GM12873 (cell line): ENCODE measurements at regions not wholly inside any gene's neighbourhood (a gene's known extent, or its start where the extent isn't known, plus 50 kb on each side); places are given as distances from the start of the nearest gene placed in this dataset.

ENCODE experiments used
- TF ChIP-seq, protein P1 (sequence below): IDR thresholded peaks from 2 replicates; pipeline ENCODE4 v1.5.1; 2012; ENCODE audit warnings: low read depth, mild to moderate bottlenecking, moderate library complexity, low read length, control low read depth; ENCODE audit not compliant: insufficient read depth; ENCODE audit errors: missing control alignments

DNA sequence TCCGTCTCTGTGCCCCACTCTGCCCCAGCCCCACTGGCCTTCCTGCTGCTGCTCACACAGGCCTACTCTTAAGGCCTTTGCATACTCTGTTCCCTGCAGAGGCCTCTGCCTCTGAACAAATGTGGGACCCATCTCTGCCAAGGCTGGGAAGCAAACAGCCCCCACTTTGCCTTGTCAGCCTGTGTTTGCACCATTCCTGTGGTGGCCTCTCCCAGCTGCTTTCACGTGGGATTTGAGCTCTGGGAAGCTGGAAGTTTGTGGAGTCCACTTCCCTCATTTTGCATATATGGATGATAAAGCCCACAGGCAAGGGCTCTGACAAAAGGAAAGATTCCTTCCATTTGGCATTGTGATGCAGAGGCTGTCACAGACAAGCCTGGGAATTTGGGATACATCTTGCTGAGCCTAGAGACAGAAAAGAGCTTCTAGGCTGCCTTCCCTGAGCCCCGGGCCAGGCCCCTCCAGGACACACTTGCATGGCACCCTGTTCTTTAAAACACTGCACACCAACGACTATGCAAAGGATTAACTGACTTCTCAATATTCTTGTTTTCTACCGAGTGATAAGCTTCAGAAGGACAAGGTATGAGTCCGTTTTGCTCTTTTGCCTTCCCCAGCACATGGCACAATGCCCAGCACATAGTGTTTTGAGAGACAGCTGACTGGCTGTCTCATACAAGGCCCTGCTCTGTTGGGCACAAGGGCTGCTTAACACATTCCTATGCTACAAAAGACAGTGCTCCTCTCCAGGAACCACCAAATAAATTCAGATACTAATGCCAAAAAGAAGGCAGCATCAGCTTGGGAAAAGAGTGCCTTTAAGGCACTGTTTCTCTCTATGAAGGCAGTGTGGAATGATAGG is 120.7 kb upstream of the TOPAZ1 start:
- TF ChIP-seq, protein P1, sequence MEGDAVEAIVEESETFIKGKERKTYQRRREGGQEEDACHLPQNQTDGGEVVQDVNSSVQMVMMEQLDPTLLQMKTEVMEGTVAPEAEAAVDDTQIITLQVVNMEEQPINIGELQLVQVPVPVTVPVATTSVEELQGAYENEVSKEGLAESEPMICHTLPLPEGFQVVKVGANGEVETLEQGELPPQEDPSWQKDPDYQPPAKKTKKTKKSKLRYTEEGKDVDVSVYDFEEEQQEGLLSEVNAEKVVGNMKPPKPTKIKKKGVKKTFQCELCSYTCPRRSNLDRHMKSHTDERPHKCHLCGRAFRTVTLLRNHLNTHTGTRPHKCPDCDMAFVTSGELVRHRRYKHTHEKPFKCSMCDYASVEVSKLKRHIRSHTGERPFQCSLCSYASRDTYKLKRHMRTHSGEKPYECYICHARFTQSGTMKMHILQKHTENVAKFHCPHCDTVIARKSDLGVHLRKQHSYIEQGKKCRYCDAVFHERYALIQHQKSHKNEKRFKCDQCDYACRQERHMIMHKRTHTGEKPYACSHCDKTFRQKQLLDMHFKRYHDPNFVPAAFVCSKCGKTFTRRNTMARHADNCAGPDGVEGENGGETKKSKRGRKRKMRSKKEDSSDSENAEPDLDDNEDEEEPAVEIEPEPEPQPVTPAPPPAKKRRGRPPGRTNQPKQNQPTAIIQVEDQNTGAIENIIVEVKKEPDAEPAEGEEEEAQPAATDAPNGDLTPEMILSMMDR, result no peak

DNA sequence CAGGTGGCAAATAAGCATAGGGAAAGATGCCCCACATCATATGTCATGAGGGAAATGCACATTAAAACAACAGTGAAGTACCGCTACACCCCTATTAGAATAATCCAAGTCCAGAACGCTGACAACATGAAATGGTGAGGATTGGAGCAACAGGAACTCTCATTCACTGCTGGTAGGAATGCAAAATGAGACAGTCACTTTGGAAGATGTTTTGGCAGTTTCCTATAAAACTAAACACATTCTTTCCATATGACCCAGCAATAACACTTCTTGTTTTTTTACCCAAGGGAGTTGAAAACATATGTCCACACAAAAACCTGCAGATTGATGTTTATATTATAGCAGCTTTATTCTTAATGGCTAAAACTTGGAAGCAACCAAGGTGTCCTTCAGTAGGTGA is 116.4 kb upstream of the TOPAZ1 start:
- TF ChIP-seq, protein P1, result no peak

DNA sequence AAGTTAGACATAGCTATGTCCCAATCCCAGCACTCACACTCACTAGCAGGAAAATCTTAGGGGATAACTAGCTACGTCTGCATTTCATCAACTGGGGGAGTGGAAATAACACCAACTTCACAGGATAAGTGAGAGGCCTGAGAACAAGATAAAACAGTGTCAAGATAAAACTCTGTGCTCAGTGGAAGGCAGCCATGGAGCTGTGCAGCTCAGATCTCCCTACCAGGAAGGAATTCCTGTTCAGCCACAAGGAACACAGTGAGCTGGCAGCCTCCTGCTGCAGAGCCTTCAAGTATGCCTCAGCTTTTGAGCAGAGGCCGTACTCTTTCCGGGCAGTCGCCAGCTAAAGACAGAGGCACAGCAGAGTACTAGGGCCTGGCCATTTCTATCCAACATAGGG is 115.8 kb upstream of the TOPAZ1 start:
- TF ChIP-seq, protein P1, result no peak

DNA sequence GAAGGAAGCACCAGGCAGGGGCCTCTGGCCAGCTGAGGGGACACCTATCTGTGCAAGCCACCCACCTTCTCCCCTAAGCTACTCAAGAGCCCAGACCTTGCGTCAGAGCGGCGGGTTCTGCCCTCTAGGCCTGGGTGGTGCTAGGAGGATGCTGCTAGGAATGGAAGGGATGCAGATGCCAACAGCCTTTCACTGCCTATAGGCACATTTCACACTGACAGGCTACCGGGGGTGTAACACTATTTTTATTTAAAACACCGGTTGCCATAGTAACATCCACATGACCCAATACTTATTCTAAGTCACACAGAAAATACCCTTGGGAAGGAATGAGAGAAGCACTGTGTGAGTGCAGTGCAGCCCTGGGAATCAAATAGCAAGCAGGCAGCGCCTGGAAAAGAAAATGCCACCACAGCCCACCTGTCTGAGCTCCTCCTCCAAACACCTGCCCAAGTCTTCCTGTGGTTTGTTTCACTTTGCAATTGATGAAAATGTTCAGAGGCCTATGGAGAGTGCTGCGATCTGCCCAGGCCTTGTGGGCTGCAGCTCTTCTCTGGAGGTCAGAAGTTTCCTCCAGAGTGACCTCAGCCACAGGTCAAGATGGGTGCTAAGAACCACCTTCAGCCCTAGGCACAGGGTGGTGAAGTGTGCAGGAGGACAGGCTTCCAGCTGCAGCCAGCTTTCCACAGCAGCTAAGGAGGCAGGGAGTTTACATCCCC is 113.5 kb upstream of the TOPAZ1 start:
- TF ChIP-seq, protein P1, result no peak

DNA sequence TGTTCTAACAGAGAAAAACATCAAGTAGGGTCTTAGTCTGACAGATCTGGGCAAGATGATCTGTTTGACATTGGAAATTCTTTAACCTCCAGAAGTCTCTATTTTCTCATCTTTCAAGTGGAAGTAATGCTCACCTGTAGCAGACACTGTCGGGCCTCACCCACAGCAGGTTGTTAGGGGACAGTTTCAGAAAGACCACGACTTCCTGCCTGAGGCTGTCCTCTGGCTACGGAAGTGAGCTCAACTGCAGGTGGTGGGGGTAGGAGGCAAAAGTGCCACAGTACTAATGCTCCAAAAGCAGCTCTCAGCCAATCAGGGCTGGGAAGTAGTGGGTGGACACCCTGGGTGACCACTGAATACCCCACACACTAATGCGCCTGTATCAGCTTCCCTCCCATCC is 111.4 kb upstream of the TOPAZ1 start:
- TF ChIP-seq, protein P1, result no peak

DNA sequence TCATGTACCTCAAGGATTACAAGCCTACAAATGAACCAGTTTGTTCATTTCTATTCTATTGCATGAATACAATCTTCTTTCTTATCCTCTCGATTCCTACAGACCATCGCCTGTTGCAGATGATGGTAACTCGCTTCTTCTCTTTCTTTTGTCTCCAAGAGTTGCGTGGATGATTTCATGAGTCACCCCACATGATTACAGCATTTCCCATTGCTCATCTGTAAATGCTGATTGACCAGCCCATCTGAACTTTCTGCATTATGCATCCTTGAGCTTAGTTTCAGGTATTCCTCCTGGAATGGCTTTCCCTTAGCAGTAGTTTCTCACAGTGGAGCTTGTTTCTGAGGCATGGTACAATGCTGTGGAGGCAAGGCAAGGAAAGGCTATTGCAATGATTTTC is 109.6 kb upstream of the TOPAZ1 start:
- TF ChIP-seq, protein P1, result no peak

DNA sequence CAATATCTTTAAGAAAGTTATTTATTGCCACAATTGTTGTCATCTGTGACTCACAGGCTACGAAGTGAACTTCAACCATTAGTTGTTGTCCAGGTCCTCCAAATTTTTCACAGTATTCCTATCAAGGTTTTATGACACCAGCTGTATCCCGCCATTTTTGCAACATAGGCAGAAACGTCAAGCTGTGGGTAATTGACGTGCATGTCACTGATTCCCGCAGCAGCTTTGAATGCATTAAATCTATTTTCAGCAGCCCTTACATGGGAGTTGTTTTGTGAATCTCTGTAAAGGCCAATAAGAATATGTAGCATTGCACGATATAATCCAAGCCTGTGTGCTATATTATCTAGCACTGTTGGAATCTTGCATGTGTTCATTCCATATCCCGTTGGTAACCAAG is 109.1 kb upstream of the TOPAZ1 start:
- TF ChIP-seq, protein P1, result no peak
